Central memory CD8-positive, alpha-beta T cell (primary cell): ENCODE measurements at regions not wholly inside any gene's neighbourhood (a gene's known extent, or its start where the extent isn't known, plus 50 kb on each side); places are given as distances from the start of the nearest gene placed in this dataset.
"Not testable (repeated sequence)": the region's sequence is repeated elsewhere in the genome, so short reads cannot be mapped to it uniquely, and the experiment has no call there.

Experiments used
- ATAC-seq: fragments of 150-1000 bp; cut with Tn5 transposase; replicated peaks from 2 replicates; pipeline ENCODE4 v1.10.0; 2022; ENCODE audit warnings: mild to moderate bottlenecking, moderate FRiP score, moderate number of reproducible peaks; ENCODE audit not compliant: poor library complexity, severe bottlenecking; ENCODE audit errors: extremely low read depth
- DNase-seq, 2 donors: peaks; one replicate each; pipeline ENCODE4 v3.0.0; 2021; ENCODE audit warnings: low spot score in 2 of 2
- H3K27ac Mint-ChIP-seq: one replicate; pipeline ENCODE4 v1.8.0; 2022; ENCODE audit warnings: low read depth, mild to moderate bottlenecking, moderate library complexity, mixed read lengths
- H3K27me3 Mint-ChIP-seq: one replicate; pipeline ENCODE4 v1.8.0; 2022; ENCODE audit warnings: mixed read lengths
- H3K36me3 Mint-ChIP-seq: one replicate; pipeline ENCODE4 v1.8.0; 2022; ENCODE audit warnings: mild to moderate bottlenecking, moderate library complexity, mixed read lengths; ENCODE audit not compliant: insufficient read depth
- H3K4me1 Mint-ChIP-seq: one replicate; pipeline ENCODE4 v1.8.0; 2022; ENCODE audit warnings: mixed read lengths
- H3K4me3 Mint-ChIP-seq: one replicate; pipeline ENCODE4 v1.8.0; 2022; ENCODE audit warnings: mild to moderate bottlenecking, moderate library complexity, mixed read lengths
- H3K9me3 Mint-ChIP-seq: one replicate; pipeline ENCODE4 v1.8.0; 2022; ENCODE audit warnings: mixed read lengths

DNA sequence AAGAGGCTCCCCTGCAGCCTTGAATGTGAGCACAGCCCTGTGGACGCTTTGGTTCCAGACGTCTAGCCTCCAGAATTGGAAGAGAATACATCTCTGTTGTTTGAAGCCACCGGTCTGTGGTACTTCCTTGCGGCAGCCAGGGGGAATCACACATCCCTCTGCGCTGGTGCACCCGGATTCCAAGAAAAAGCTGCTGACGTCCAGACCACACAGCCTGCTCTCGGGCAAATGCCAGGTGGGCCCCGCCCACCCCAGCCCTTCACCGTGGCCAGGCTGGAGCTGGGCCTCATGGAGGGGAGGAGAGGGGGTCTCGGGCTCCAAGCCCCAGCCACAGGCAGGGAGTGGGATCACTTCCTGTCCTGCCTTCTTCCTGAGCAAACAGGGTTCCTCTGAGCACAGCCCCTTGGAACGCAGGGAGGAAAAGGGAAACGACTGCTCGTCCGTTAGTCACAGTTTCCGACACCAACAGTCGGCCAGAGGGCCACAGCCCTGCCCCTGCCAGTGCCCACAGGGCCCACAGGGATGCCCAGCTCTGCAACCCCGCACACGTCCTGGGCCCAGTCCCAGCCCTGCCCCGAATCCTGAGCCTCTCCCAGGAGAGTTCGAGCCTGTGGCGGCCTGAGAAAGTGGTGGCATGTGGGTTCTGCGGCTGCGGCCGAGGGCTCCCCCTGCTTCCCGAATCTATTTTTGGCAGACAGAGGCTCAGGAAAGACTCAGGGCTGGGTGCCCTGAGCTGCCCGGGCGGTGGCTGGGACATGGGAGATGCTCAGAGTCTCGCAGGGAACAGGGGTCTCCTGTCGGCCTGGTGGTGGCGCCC, 85.3 kb downstream of the RFLNA start:
- no peak for DNase-seq
- Mint-ChIP-seq H3K4me1 (peaks cover 8% of the 10 kb centered on the region), H3K27ac (no peak overlapping the region), H3K4me3 (no peak overlapping the region), H3K36me3 (peaks cover 35% of the 10 kb centered on the region), H3K27me3 (no peaks in the 10 kb centered on the region), H3K9me3 (no peaks in the 10 kb centered on the region)
- ATAC-seq = no peak

DNA sequence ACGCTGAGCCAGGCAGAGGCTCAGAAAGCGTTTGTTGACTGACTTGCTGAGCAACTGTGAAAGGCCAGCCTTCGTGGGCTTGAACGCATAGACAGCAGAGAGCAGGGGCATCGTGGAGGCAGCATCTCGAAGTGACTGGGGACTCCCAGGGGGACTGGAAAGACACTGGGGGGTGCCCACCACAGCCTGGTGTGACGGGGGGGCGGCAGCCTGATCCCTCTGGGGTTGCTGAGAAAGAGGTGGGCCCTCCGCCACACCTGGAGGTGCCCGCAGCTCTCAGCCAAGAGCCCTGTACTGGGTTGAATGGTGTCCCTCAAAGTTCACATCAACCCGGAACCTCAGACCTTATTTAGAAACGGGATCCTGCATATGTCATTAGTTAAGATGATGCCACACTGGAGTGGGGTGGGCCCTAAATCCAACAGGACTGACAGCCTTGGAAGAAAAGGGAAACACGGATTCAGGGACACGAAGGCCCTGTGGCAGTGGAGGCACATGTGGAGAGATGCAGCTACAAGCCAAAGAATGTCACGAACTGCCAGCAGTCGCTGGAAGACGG, 84.6 kb downstream of the RFLNA start:
- Mint-ChIP-seq H3K27me3 (no peaks in the 10 kb centered on the region), H3K36me3 (peaks cover 35% of the 10 kb centered on the region), H3K4me1 (peaks cover 8% of the 10 kb centered on the region), H3K9me3 (no peaks in the 10 kb centered on the region), H3K27ac (no peak overlapping the region), H3K4me3 (no peak overlapping the region)
- DNase-seq (no peak), ATAC-seq (no peak)

DNA sequence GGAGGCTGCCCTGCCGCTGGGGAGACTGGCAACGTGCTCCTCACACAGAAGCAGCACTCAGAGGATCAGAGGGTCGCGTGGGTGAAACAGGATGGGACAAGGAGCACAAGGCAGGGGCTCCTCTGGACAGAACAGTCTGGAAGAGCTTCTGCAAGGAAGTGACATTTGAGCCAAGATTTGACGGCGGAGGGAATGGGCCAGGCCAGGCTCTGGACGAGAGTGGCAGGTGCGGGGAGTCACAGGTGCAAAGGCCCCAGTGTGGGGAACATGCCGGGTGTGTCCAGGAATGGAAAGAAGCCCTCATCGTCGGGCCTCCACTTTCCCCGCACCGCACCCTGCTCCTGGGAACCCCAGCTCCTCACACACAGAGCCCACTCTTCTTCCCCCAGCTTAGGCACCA, 84.0 kb downstream of the RFLNA start:
- no peaks in the 10 kb centered on the region for H3K27me3 Mint-ChIP-seq
- H3K4me1 Mint-ChIP-seq = peaks cover 8% of the 10 kb centered on the region
- H3K9me3 Mint-ChIP-seq = no peaks in the 10 kb centered on the region
- DNase-seq (no peak), ATAC-seq (no peak)
- H3K4me3 Mint-ChIP-seq = no peak overlapping the region
- H3K27ac Mint-ChIP-seq = peak overlapping the region; percentile 69
- peaks cover 36% of the 10 kb centered on the region for H3K36me3 Mint-ChIP-seq

- H3K36me3 Mint-ChIP-seq = peaks cover 31% of the 10 kb centered on the region
Observed at GRCh38 chr12:124377981-124378509, 83.2 kb downstream of the RFLNA start.

DNA sequence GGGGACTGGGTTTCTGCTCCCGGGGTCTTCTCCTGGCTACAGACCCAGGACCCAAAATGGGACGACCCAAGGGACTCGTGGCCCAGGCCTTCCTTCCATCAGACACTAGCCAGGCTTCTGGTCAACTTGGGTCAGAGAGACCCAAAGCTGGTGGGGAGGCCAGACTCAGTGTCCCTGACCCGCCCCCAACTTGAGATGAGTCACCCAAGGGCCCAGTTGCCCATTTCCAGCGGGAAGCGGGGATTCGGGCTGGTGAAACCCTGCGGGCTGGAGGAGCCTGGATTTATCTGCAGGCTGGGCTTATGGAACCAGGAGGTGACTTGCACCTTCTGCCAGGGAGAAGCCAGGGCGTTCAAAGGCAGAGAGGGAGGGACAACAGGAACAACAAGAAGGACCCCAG, 81.5 kb downstream of the RFLNA start:
- no peak for DNase-seq
- peaks cover 32% of the 10 kb centered on the region for H3K36me3 Mint-ChIP-seq

More at GRCh38 chr12:124377981-124378509, 83.2 kb downstream of the RFLNA start:
- Mint-ChIP-seq H3K4me1 (peaks cover 8% of the 10 kb centered on the region), H3K27ac (peak overlapping the region; percentile 57), H3K27me3 (no peaks in the 10 kb centered on the region), H3K9me3 (no peaks in the 10 kb centered on the region), H3K4me3 (no peak overlapping the region)
- DNase-seq (no peak), ATAC-seq (no peak)

GRCh38 chr12:124375789-124376175, 80.9 kb downstream of the RFLNA start:
- ATAC-seq (no peak), DNase-seq (no peak)
- Mint-ChIP-seq H3K4me3 (no peak overlapping the region), H3K27ac (no peak overlapping the region), H3K9me3 (no peaks in the 10 kb centered on the region), H3K36me3 (peaks cover 34% of the 10 kb centered on the region), H3K4me1 (no peaks in the 10 kb centered on the region), H3K27me3 (no peaks in the 10 kb centered on the region)

More for the DNA sequence above, 81.5 kb downstream of the RFLNA start:
- Mint-ChIP-seq H3K4me1 (peaks cover 6% of the 10 kb centered on the region), H3K9me3 (no peaks in the 10 kb centered on the region), H3K4me3 (no peak overlapping the region), H3K27me3 (no peaks in the 10 kb centered on the region), H3K27ac (no peak overlapping the region)
- no peak for ATAC-seq

DNA sequence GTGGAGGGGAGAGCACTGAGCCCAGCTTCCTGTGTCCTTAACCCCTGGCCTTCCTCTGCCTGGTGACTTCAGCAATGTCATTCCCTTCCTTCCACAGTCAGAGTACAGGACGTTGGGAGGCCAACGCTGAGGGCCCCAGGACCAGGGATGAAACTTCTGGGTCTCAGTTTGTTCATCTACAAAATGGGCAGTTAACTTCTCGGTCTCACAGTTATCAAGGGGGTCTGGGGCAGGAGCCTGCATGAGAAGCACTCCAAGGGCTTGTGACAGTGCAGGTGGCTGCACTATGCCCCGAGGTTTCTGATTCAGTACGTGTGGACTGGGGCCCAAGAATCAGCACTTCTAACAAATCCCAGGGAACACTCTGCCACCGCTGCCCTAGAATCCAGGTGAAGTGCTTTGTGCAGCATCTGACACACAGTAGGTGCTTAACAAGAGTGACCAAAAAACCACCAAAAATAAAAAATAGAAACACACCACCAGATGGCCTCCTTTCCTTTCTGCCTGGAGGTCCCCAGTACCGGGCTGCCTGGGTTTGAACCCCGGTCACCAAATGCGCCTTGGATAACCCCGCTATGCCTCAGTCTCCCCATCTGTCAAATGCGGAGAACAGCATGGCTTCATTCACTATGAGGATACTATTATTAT, 80.4 kb downstream of the RFLNA start:
- Mint-ChIP-seq H3K36me3 (peaks cover 35% of the 10 kb centered on the region), H3K27me3 (no peaks in the 10 kb centered on the region), H3K27ac (no peak overlapping the region), H3K4me1 (no peaks in the 10 kb centered on the region), H3K9me3 (no peaks in the 10 kb centered on the region), H3K4me3 (no peak overlapping the region)
- DNase-seq = no peak
- no peak for ATAC-seq

- no peaks in the 10 kb centered on the region for H3K4me1 Mint-ChIP-seq
- no peaks in the 10 kb centered on the region for H3K9me3 Mint-ChIP-seq
- DNase-seq (no peak), ATAC-seq (no peak)
- no peak overlapping the region for H3K27ac Mint-ChIP-seq
- H3K27me3 Mint-ChIP-seq = no peaks in the 10 kb centered on the region
- H3K4me3 Mint-ChIP-seq = no peak overlapping the region
- peaks cover 33% of the 10 kb centered on the region for H3K36me3 Mint-ChIP-seq
Observed at GRCh38 chr12:124374567-124374966, 79.7 kb downstream of the RFLNA start.

DNA sequence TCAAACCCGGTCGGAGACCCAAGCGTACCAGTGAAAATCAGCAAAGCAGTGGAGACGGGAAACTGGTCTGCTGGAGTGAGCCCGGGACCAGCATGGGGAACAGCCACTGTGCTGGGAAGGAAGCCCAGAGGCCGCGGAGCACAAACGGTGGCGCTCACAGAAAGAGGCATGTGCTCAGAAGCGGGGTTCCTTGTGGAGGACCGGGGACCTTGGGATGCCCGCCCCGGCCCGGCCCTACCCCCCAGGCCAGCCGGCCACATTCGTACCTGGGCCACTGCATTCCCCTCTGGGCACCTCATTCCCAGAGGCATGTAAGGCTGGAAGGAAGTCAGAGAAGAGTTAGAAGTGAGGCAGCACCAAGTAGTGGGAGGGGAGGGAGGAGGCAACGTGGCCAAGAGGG, 79.3 kb downstream of the RFLNA start:
- H3K4me3 Mint-ChIP-seq = no peak overlapping the region
- no peaks in the 10 kb centered on the region for H3K9me3 Mint-ChIP-seq
- ATAC-seq = no peak
- no peaks in the 10 kb centered on the region for H3K27me3 Mint-ChIP-seq
- no peak for DNase-seq
- no peak overlapping the region for H3K27ac Mint-ChIP-seq
- H3K36me3 Mint-ChIP-seq = peaks cover 33% of the 10 kb centered on the region
- H3K4me1 Mint-ChIP-seq = no peaks in the 10 kb centered on the region

DNA sequence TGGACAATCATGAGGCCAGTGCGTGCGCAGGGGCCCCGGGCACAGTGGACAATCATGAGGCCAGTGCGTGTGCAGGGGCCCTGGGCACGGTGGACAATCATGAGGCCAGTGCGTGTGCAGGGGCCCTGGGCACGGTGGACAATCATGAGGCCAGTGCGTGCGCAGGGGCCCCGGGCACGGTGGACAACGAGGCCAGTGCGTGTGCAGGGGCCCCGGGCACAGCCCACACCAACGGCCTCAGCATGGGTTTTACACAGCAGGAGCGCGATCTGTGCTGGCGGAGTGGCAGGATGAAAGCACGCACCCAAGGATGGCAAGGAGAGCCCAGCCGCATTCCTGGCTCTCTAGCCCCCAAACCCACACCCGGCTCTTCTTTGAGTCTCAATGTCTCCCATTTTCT, 78.8 kb downstream of the RFLNA start:
- ATAC-seq, H3K27me3 Mint-ChIP-seq, DNase-seq, H3K9me3 Mint-ChIP-seq, H3K27ac Mint-ChIP-seq, H3K4me3 Mint-ChIP-seq, H3K4me1 Mint-ChIP-seq: not testable (repeated sequence)
- peaks cover 33% of the 10 kb centered on the region for H3K36me3 Mint-ChIP-seq

- no peaks in the 10 kb centered on the region for H3K27me3 Mint-ChIP-seq
- no peak overlapping the region for H3K27ac Mint-ChIP-seq
- H3K4me3 Mint-ChIP-seq = no peak overlapping the region
- no peaks in the 10 kb centered on the region for H3K4me1 Mint-ChIP-seq
- H3K9me3 Mint-ChIP-seq = no peaks in the 10 kb centered on the region
- no peak for ATAC-seq
- DNase-seq = no peak
- H3K36me3 Mint-ChIP-seq = peaks cover 32% of the 10 kb centered on the region
Observed at GRCh38 chr12:124372831-124373230, 77.9 kb downstream of the RFLNA start.

DNA sequence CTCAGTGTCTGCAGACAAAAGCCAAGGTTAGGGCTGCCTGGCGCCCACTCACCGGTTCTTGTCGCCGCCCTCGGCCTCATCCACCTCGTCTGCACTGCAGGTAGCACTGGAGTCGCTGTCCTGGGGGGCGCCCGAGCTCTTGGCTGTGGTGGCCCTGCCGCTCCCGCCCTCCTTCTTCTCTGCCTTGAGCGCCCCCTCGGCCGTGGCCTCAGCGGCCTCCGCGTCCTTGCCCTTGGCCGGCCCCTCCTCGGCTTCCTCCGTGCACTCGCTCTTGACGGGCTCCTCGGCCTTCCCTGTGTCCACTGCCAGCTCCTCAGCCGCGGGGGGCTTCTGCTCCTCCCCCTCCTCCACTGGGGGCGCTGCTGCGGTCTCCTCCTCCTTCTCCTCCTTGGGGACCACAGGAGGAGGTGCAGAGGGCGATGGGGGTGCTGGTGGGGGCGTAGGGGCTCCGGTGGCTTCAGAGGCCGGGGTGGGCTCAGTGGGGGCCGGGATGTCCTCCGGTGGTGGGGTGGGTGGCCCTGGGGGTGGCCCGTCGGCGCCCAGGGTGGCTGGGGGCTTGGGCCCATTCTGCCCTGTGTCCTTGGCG, 77.2 kb downstream of the RFLNA start:
- peak overlapping the region; percentile 81 for H3K27ac Mint-ChIP-seq
- no peak overlapping the region for H3K4me3 Mint-ChIP-seq
- ATAC-seq (no peak), DNase-seq (no peak)
- no peaks in the 10 kb centered on the region for H3K9me3 Mint-ChIP-seq
- no peaks in the 10 kb centered on the region for H3K27me3 Mint-ChIP-seq
- no peaks in the 10 kb centered on the region for H3K4me1 Mint-ChIP-seq
- H3K36me3 Mint-ChIP-seq = peaks cover 27% of the 10 kb centered on the region
